Fibroblast of skin of right quadriceps (primary cell): ENCODE measurements at regions not wholly inside any gene's neighbourhood (a gene's known extent, or its start where the extent isn't known, plus 50 kb on each side); places are given as distances from the start of the nearest gene placed in this dataset.

ENCODE experiments used
- DNase-seq: peaks from one replicate; pipeline ENCODE4 v3.0.0-alpha.2; 2013

- no peak for DNase-seq
Measured at GRCh38 chr15:70547846-70548487, 215.4 kb downstream of the UACA start.

- DNase-seq = no peak
Measured at GRCh38 chr15:70545526-70545925, 217.8 kb downstream of the UACA start.

- DNase-seq = no peak
Measured at GRCh38 chr15:70541511-70541910, 221.8 kb downstream of the UACA start.

- DNase-seq = no peak
Measured at GRCh38 chr15:70539912-70540530, 223.3 kb downstream of the UACA start.

GRCh38 chr15:70539409-70539808 lies 223.9 kb downstream of the UACA start:
- DNase-seq = no peak

GRCh38 chr15:70538278-70538677 lies 225.1 kb downstream of the UACA start:
- no peak for DNase-seq

- no peak for DNase-seq
Measured at GRCh38 chr15:70535955-70536338, 227.4 kb downstream of the UACA start.

- no peak for DNase-seq
Measured at GRCh38 chr15:70535071-70535954, 228.0 kb downstream of the UACA start.

- DNase-seq = peak; percentile 75
Measured at GRCh38 chr15:70533931-70534742, 229.2 kb downstream of the UACA start.

- no peak for DNase-seq
Measured at GRCh38 chr15:70532531-70533186, 230.7 kb downstream of the UACA start.

- DNase-seq = no peak
Measured at GRCh38 chr15:70531576-70531975, 231.8 kb downstream of the UACA start.

- no peak for DNase-seq
Measured at GRCh38 chr15:70530906-70531305, 232.5 kb downstream of the UACA start.

GRCh38 chr15:70530503-70530902 lies 232.9 kb downstream of the UACA start:
- DNase-seq = no peak

GRCh38 chr15:70530017-70530499 lies 233.3 kb downstream of the UACA start:
- DNase-seq = no peak

GRCh38 chr15:70528816-70529215 lies 234.5 kb downstream of the UACA start:
- no peak for DNase-seq

- no peak for DNase-seq
Measured at GRCh38 chr15:70528270-70528706, 235.1 kb downstream of the UACA start.

- no peak for DNase-seq
Measured at GRCh38 chr15:70526974-70527325, 236.4 kb downstream of the UACA start.

GRCh38 chr15:70526221-70526973 lies 237.0 kb downstream of the UACA start:
- DNase-seq = peak; percentile 93

GRCh38 chr15:70525551-70525950 lies 237.8 kb downstream of the UACA start:
- no peak for DNase-seq

- DNase-seq = no peak
Measured at GRCh38 chr15:70524470-70524869, 238.9 kb downstream of the UACA start.

- DNase-seq = no peak
Measured at GRCh38 chr15:70523616-70524015, 239.7 kb downstream of the UACA start.

- DNase-seq = no peak
Measured at GRCh38 chr15:70523192-70523591, 240.2 kb downstream of the UACA start.
